Duodenal mucosa (tissue), 2 donors: ENCODE measurements at regions not wholly inside any gene's neighbourhood (a gene's known extent, or its start where the extent isn't known, plus 50 kb on each side); places are given as distances from the start of the nearest gene placed in this dataset.

Source experiments
- H3K27ac ChIP-seq: one replicate; pipeline ENCODE4 v1.7.0; 2013; ENCODE audit warnings: low read depth, low read length
- H3K27me3 ChIP-seq, 2 donors: one replicate each; pipeline ENCODE4 v1.7.0; 2013; ENCODE audit warnings: low read length in 2 of 2, control low read depth in 1 of 2; ENCODE audit not compliant: insufficient read depth in 2 of 2, control insufficient read depth in 1 of 2
- H3K36me3 ChIP-seq, 2 donors: one replicate each; pipeline ENCODE4 v1.7.0; 2013; ENCODE audit warnings: low read length in 2 of 2, control low read depth in 1 of 2; ENCODE audit not compliant: insufficient read depth in 2 of 2, control insufficient read depth in 1 of 2
- H3K4me1 ChIP-seq, 2 donors: one replicate each; pipeline ENCODE4 v1.7.0; 2013; ENCODE audit warnings: low read length in 2 of 2, control low read depth in 1 of 2; ENCODE audit not compliant: insufficient read depth in 2 of 2, control insufficient read depth in 1 of 2
- H3K4me3 ChIP-seq, 2 donors: one replicate each; pipeline ENCODE4 v1.7.0; 2013; ENCODE audit warnings: low read length in 2 of 2, low read depth in 1 of 2
- H3K9ac ChIP-seq, 2 donors: one replicate each; pipeline ENCODE4 v1.7.0; 2013; ENCODE audit warnings: low read length in 2 of 2, low read depth in 1 of 2
- H3K9me3 ChIP-seq, 2 donors: one replicate each; pipeline ENCODE4 v1.7.0; 2013; ENCODE audit warnings: low read length in 2 of 2, control low read depth in 1 of 2; ENCODE audit not compliant: control insufficient read depth in 1 of 2

GRCh38 chr2:5497874-5498273 lies 194.3 kb upstream of the SOX11 start:
- H3K9me3 ChIP-seq = no peaks in the 10 kb centered on the region
- no peaks in the 10 kb centered on the region for H3K27me3 ChIP-seq
- H3K27ac ChIP-seq = no peak overlapping the region
- H3K4me3 ChIP-seq = no peak overlapping the region
- no peaks in the 10 kb centered on the region for H3K36me3 ChIP-seq
- H3K4me1 ChIP-seq = no peaks in the 10 kb centered on the region
- H3K9ac ChIP-seq = no peak overlapping the region

GRCh38 chr2:5501807-5502206 lies 190.4 kb upstream of the SOX11 start:
- Histone ChIP-seq H3K4me3 (no peak overlapping the region), H3K9ac (no peak overlapping the region), H3K4me1 (no peaks in the 10 kb centered on the region), H3K36me3 (no peaks in the 10 kb centered on the region), H3K27ac (no peak overlapping the region), H3K27me3 (no peaks in the 10 kb centered on the region), H3K9me3 (no peaks in the 10 kb centered on the region)

GRCh38 chr2:5502385-5502784 lies 189.8 kb upstream of the SOX11 start:
- no peak overlapping the region for H3K27ac ChIP-seq
- no peaks in the 10 kb centered on the region for H3K27me3 ChIP-seq
- no peak overlapping the region for H3K9ac ChIP-seq
- no peaks in the 10 kb centered on the region for H3K9me3 ChIP-seq
- H3K4me3 ChIP-seq = no peak overlapping the region
- no peaks in the 10 kb centered on the region for H3K36me3 ChIP-seq
- no peaks in the 10 kb centered on the region for H3K4me1 ChIP-seq

GRCh38 chr2:5504756-5505155 lies 187.4 kb upstream of the SOX11 start:
- H3K4me1 ChIP-seq = no peaks in the 10 kb centered on the region
- no peaks in the 10 kb centered on the region for H3K27me3 ChIP-seq
- no peaks in the 10 kb centered on the region for H3K36me3 ChIP-seq
- H3K9ac ChIP-seq = no peak overlapping the region
- no peak overlapping the region for H3K27ac ChIP-seq
- H3K9me3 ChIP-seq = peaks cover 0 to 4% of the 10 kb centered on the region in 2 donors
- no peak overlapping the region for H3K4me3 ChIP-seq

GRCh38 chr2:5507367-5507766 lies 184.8 kb upstream of the SOX11 start:
- H3K4me3 ChIP-seq = no peak overlapping the region
- no peak overlapping the region for H3K9ac ChIP-seq
- H3K9me3 ChIP-seq = peaks cover 8 to 12% of the 10 kb centered on the region in 2 donors
- no peaks in the 10 kb centered on the region for H3K36me3 ChIP-seq
- H3K27me3 ChIP-seq = no peaks in the 10 kb centered on the region
- no peaks in the 10 kb centered on the region for H3K4me1 ChIP-seq
- no peak overlapping the region for H3K27ac ChIP-seq

GRCh38 chr2:5509362-5509761 lies 182.8 kb upstream of the SOX11 start:
- H3K4me1 ChIP-seq = no peaks in the 10 kb centered on the region
- H3K36me3 ChIP-seq = no peaks in the 10 kb centered on the region
- H3K4me3 ChIP-seq = no peak overlapping the region
- H3K27ac ChIP-seq = no peak overlapping the region
- H3K9me3 ChIP-seq = peaks cover 8 to 12% of the 10 kb centered on the region in 2 donors
- no peaks in the 10 kb centered on the region for H3K27me3 ChIP-seq
- no peak overlapping the region for H3K9ac ChIP-seq

GRCh38 chr2:5510082-5510481 lies 182.1 kb upstream of the SOX11 start:
- Histone ChIP-seq H3K27me3 (no peaks in the 10 kb centered on the region), H3K9me3 (peaks cover 8 to 12% of the 10 kb centered on the region in 2 donors), H3K27ac (no peak overlapping the region), H3K4me1 (no peaks in the 10 kb centered on the region), H3K4me3 (no peak overlapping the region), H3K36me3 (no peaks in the 10 kb centered on the region), H3K9ac (no peak overlapping the region)

GRCh38 chr2:5515693-5516092 lies 176.5 kb upstream of the SOX11 start:
- no peaks in the 10 kb centered on the region for H3K4me1 ChIP-seq
- no peak overlapping the region for H3K27ac ChIP-seq
- no peak overlapping the region for H3K9ac ChIP-seq
- H3K4me3 ChIP-seq = no peak overlapping the region
- no peaks in the 10 kb centered on the region for H3K27me3 ChIP-seq
- no peaks in the 10 kb centered on the region for H3K36me3 ChIP-seq
- peaks cover 0 to 6% of the 10 kb centered on the region in 2 donors for H3K9me3 ChIP-seq

- H3K4me1 ChIP-seq = no peaks in the 10 kb centered on the region
- no peak overlapping the region for H3K9ac ChIP-seq
- H3K4me3 ChIP-seq = no peak overlapping the region
- no peaks in the 10 kb centered on the region for H3K36me3 ChIP-seq
- peaks cover 0 to 3% of the 10 kb centered on the region in 2 donors for H3K9me3 ChIP-seq
- H3K27ac ChIP-seq = no peak overlapping the region
- H3K27me3 ChIP-seq = no peaks in the 10 kb centered on the region
Measured at GRCh38 chr2:5519286-5519685, 172.9 kb upstream of the SOX11 start.

- Histone ChIP-seq H3K27ac (no peak overlapping the region), H3K9me3 (peaks cover 0 to 3% of the 10 kb centered on the region in 2 donors), H3K4me3 (no peak overlapping the region), H3K9ac (no peak overlapping the region), H3K27me3 (no peaks in the 10 kb centered on the region), H3K36me3 (no peaks in the 10 kb centered on the region), H3K4me1 (no peaks in the 10 kb centered on the region)
Measured at GRCh38 chr2:5520463-5520972, 171.7 kb upstream of the SOX11 start.

- Histone ChIP-seq H3K27ac (no peak overlapping the region), H3K27me3 (no peaks in the 10 kb centered on the region), H3K36me3 (no peaks in the 10 kb centered on the region), H3K4me1 (no peaks in the 10 kb centered on the region), H3K9ac (no peak overlapping the region), H3K4me3 (no peak overlapping the region), H3K9me3 (peaks cover 0 to 3% of the 10 kb centered on the region in 2 donors)
Measured at GRCh38 chr2:5521461-5521860, 170.7 kb upstream of the SOX11 start.
